ENCODE measurements at regions not wholly inside any gene's neighbourhood (a gene's known extent, or its start where the extent isn't known, plus 50 kb on each side); places are given as distances from the start of the nearest gene placed in this dataset.

DNA sequence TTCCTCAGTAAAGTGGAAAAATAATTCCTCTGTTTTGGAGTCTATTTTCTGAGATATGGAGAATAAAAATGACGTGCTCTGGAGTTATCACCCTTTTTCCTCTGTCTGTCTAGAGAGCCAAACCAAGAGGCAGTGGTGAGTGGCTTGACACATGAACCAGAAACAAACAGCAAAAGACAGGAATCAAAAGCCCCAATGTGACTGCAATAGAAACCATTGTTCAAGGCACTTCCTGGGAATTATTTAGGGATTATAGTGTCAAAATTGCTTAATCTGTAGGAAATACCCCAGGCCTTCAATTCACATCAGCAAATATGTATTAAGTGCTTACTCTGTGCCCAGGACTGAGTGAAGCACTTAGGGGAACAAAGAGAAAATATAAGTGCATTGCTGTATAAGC is 560.4 kb upstream of the JAG1 start:
- TF ChIP-seq POLR2A (IDR thresholded peaks at IDR 0.05) = no peak
- TF ChIP-seq, protein P1, sequence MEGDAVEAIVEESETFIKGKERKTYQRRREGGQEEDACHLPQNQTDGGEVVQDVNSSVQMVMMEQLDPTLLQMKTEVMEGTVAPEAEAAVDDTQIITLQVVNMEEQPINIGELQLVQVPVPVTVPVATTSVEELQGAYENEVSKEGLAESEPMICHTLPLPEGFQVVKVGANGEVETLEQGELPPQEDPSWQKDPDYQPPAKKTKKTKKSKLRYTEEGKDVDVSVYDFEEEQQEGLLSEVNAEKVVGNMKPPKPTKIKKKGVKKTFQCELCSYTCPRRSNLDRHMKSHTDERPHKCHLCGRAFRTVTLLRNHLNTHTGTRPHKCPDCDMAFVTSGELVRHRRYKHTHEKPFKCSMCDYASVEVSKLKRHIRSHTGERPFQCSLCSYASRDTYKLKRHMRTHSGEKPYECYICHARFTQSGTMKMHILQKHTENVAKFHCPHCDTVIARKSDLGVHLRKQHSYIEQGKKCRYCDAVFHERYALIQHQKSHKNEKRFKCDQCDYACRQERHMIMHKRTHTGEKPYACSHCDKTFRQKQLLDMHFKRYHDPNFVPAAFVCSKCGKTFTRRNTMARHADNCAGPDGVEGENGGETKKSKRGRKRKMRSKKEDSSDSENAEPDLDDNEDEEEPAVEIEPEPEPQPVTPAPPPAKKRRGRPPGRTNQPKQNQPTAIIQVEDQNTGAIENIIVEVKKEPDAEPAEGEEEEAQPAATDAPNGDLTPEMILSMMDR (IDR thresholded peaks at IDR 0.05) = no peak
- TF ChIP-seq POLR2AphosphoS5 (IDR thresholded peaks at IDR 0.05) = no peak
- TF ChIP-seq EP300 (IDR thresholded peaks at IDR 0.05) = no peak

Data from sigmoid colon (tissue), 4 donors.